Activated naive CD8-positive, alpha-beta T cell treated with anti-CD3 and anti-CD28 coated beads, Interleukin-2, amount 50 U/mL, for 24 hours (primary cell): ENCODE measurements at regions not wholly inside any gene's neighbourhood (a gene's known extent, or its start where the extent isn't known, plus 50 kb on each side); places are given as distances from the start of the nearest gene placed in this dataset.

Experiments
- ATAC-seq: fragments of 150-1000 bp; cut with Tn5 transposase; one replicate; pipeline ENCODE4 v1.10.0; 2021
- DNase-seq: peaks from one replicate; pipeline ENCODE4 v3.0.0; 2021
- H3K27ac Mint-ChIP-seq: one replicate; pipeline ENCODE4 v1.8.0; 2021; ENCODE audit warnings: mild to moderate bottlenecking, mixed read lengths
- H3K27me3 Mint-ChIP-seq: one replicate; pipeline ENCODE4 v1.8.0; 2021; ENCODE audit warnings: mixed read lengths
- H3K36me3 Mint-ChIP-seq: one replicate; pipeline ENCODE4 v1.8.0; 2021; ENCODE audit warnings: low read depth, mixed read lengths
- H3K4me1 Mint-ChIP-seq: one replicate; pipeline ENCODE4 v1.8.0; 2021; ENCODE audit warnings: mixed read lengths
- H3K4me3 Mint-ChIP-seq: one replicate; pipeline ENCODE4 v1.8.0; 2021; ENCODE audit warnings: mild to moderate bottlenecking, moderate library complexity, mixed read lengths
- H3K9me3 Mint-ChIP-seq: one replicate; pipeline ENCODE4 v1.8.0; 2021; ENCODE audit warnings: mixed read lengths

- H3K4me1 Mint-ChIP-seq: no peaks in the 10 kb centered on the region
- H3K27ac Mint-ChIP-seq: no peak overlapping the region
- H3K36me3 Mint-ChIP-seq: no peaks in the 10 kb centered on the region
- H3K4me3 Mint-ChIP-seq: no peak overlapping the region
- H3K27me3 Mint-ChIP-seq: peaks cover 22% of the 10 kb centered on the region
- DNase-seq (no peak), ATAC-seq (no peak)
- peaks cover 9% of the 10 kb centered on the region for H3K9me3 Mint-ChIP-seq
Observed at GRCh38 chrX:805988-806387, 175.4 kb downstream of the SHOX start.

- H3K27me3 Mint-ChIP-seq: peaks cover 22% of the 10 kb centered on the region
- no peak overlapping the region for H3K4me3 Mint-ChIP-seq
- ATAC-seq: no peak
Observed at GRCh38 chrX:805103-805670, 174.6 kb downstream of the SHOX start.

GRCh38 chrX:802846-803245 is 172.3 kb downstream of the SHOX start:
- no peak for DNase-seq
- H3K4me3 Mint-ChIP-seq: no peak overlapping the region
- H3K4me1 Mint-ChIP-seq: no peaks in the 10 kb centered on the region
- no peaks in the 10 kb centered on the region for H3K36me3 Mint-ChIP-seq
- H3K27me3 Mint-ChIP-seq: peaks cover 20% of the 10 kb centered on the region
- H3K9me3 Mint-ChIP-seq: peaks cover 19% of the 10 kb centered on the region
- no peak for ATAC-seq
- no peak overlapping the region for H3K27ac Mint-ChIP-seq

More at GRCh38 chrX:805103-805670, 174.6 kb downstream of the SHOX start:
- no peaks in the 10 kb centered on the region for H3K36me3 Mint-ChIP-seq
- no peaks in the 10 kb centered on the region for H3K4me1 Mint-ChIP-seq
- no peak for DNase-seq
- peaks cover 13% of the 10 kb centered on the region for H3K9me3 Mint-ChIP-seq
- no peak overlapping the region for H3K27ac Mint-ChIP-seq

- Mint-ChIP-seq H3K27ac (no peak overlapping the region), H3K36me3 (no peaks in the 10 kb centered on the region), H3K4me3 (no peak overlapping the region), H3K27me3 (peaks cover 12% of the 10 kb centered on the region), H3K4me1 (no peaks in the 10 kb centered on the region), H3K9me3 (peaks cover 19% of the 10 kb centered on the region)
- no peak for DNase-seq
- no peak for ATAC-seq
Observed at GRCh38 chrX:799808-800207, 169.2 kb downstream of the SHOX start.

- no peaks in the 10 kb centered on the region for H3K36me3 Mint-ChIP-seq
- H3K4me1 Mint-ChIP-seq: no peaks in the 10 kb centered on the region
- peaks cover 23% of the 10 kb centered on the region for H3K27me3 Mint-ChIP-seq
- no peak overlapping the region for H3K4me3 Mint-ChIP-seq
- ATAC-seq (no peak), DNase-seq (no peak)
- H3K9me3 Mint-ChIP-seq: no peaks in the 10 kb centered on the region
- H3K27ac Mint-ChIP-seq: no peak overlapping the region
Observed at GRCh38 chrX:794311-794710, 163.7 kb downstream of the SHOX start.

- Mint-ChIP-seq H3K27ac (no peak overlapping the region), H3K9me3 (no peaks in the 10 kb centered on the region), H3K36me3 (no peaks in the 10 kb centered on the region), H3K4me1 (no peaks in the 10 kb centered on the region), H3K27me3 (peaks cover 31% of the 10 kb centered on the region), H3K4me3 (no peak overlapping the region)
- no peak for DNase-seq
- ATAC-seq: no peak
Observed at GRCh38 chrX:793216-793770, 162.7 kb downstream of the SHOX start.

GRCh38 chrX:791479-792034 is 161.0 kb downstream of the SHOX start:
- DNase-seq (no peak), ATAC-seq (no peak)
- Mint-ChIP-seq H3K4me1 (no peaks in the 10 kb centered on the region), H3K9me3 (no peaks in the 10 kb centered on the region), H3K36me3 (no peaks in the 10 kb centered on the region), H3K27me3 (peaks cover 31% of the 10 kb centered on the region), H3K4me3 (no peak overlapping the region), H3K27ac (no peak overlapping the region)

GRCh38 chrX:790783-791360 is 160.3 kb downstream of the SHOX start:
- Mint-ChIP-seq H3K9me3 (no peaks in the 10 kb centered on the region), H3K27ac (no peak overlapping the region), H3K27me3 (peaks cover 31% of the 10 kb centered on the region), H3K4me3 (no peak overlapping the region), H3K4me1 (no peaks in the 10 kb centered on the region), H3K36me3 (no peaks in the 10 kb centered on the region)
- no peak for DNase-seq
- ATAC-seq: no peak

GRCh38 chrX:790041-790506 is 159.5 kb downstream of the SHOX start:
- H3K27ac Mint-ChIP-seq: no peak overlapping the region
- DNase-seq: no peak
- no peak overlapping the region for H3K4me3 Mint-ChIP-seq
- H3K9me3 Mint-ChIP-seq: no peaks in the 10 kb centered on the region
- H3K27me3 Mint-ChIP-seq: peaks cover 33% of the 10 kb centered on the region
- H3K4me1 Mint-ChIP-seq: no peaks in the 10 kb centered on the region
- H3K36me3 Mint-ChIP-seq: no peaks in the 10 kb centered on the region
- no peak for ATAC-seq

GRCh38 chrX:789096-789495 is 158.5 kb downstream of the SHOX start:
- no peaks in the 10 kb centered on the region for H3K9me3 Mint-ChIP-seq
- DNase-seq (no peak), ATAC-seq (no peak)
- H3K27ac Mint-ChIP-seq: no peak overlapping the region
- H3K4me3 Mint-ChIP-seq: no peak overlapping the region
- no peaks in the 10 kb centered on the region for H3K36me3 Mint-ChIP-seq
- no peaks in the 10 kb centered on the region for H3K4me1 Mint-ChIP-seq
- peaks cover 33% of the 10 kb centered on the region for H3K27me3 Mint-ChIP-seq

GRCh38 chrX:786441-786881 is 155.9 kb downstream of the SHOX start:
- Mint-ChIP-seq H3K27me3 (peaks cover 30% of the 10 kb centered on the region), H3K4me1 (no peaks in the 10 kb centered on the region), H3K9me3 (peaks cover 4% of the 10 kb centered on the region), H3K36me3 (no peaks in the 10 kb centered on the region), H3K27ac (no peak overlapping the region), H3K4me3 (no peak overlapping the region)
- no peak for ATAC-seq
- no peak for DNase-seq

GRCh38 chrX:784829-785228 is 154.2 kb downstream of the SHOX start:
- Mint-ChIP-seq H3K27ac (no peak overlapping the region), H3K4me3 (no peak overlapping the region), H3K9me3 (peaks cover 4% of the 10 kb centered on the region), H3K4me1 (no peaks in the 10 kb centered on the region), H3K27me3 (peaks cover 17% of the 10 kb centered on the region), H3K36me3 (no peaks in the 10 kb centered on the region)
- DNase-seq: no peak
- no peak for ATAC-seq

GRCh38 chrX:781224-782204 is 150.9 kb downstream of the SHOX start:
- ATAC-seq (no peak), DNase-seq (no peak)
- Mint-ChIP-seq H3K27me3 (peaks cover 5% of the 10 kb centered on the region), H3K4me1 (no peaks in the 10 kb centered on the region), H3K4me3 (no peak overlapping the region), H3K9me3 (peaks cover 14% of the 10 kb centered on the region), H3K27ac (no peak overlapping the region), H3K36me3 (no peaks in the 10 kb centered on the region)

- ATAC-seq (no peak), DNase-seq (no peak)
- Mint-ChIP-seq H3K27me3 (no peaks in the 10 kb centered on the region), H3K4me3 (no peak overlapping the region), H3K36me3 (no peaks in the 10 kb centered on the region), H3K27ac (no peak overlapping the region), H3K4me1 (no peaks in the 10 kb centered on the region), H3K9me3 (peaks cover 10% of the 10 kb centered on the region)
Observed at GRCh38 chrX:776529-777230, 146.1 kb downstream of the SHOX start.
